ENCODE measurements at regions not wholly inside any gene's neighbourhood (a gene's known extent, or its start where the extent isn't known, plus 50 kb on each side); places are given as distances from the start of the nearest gene placed in this dataset.
"Not testable (repeated sequence)": the region's sequence is repeated elsewhere in the genome, so short reads cannot be mapped to it uniquely, and the experiment has no call there.

DNA sequence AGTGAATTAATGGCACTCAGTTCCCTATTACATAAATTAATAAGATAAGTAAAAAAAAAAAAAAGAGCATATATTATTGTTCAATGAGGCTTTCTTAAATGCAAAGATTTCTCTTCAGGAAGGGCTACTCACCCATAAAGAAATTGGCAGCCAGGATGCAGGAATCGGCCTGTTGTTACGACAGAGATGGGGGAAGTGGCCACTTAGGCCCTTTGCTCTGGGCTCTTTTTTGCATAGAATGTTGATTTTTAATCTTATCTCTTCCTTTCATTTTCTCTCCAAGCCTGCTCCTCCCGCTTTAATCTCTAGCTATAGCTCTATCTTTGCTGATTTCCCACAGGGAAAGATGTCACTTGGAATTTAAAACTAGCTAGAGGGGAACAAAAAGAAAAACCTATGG lies 391.8 kb upstream of the CRIM1 start:
- peak; percentile 49 for DNase-seq (ENCODE audit: low read depth)
- TF ChIP-seq CTCF (IDR thresholded peaks at IDR 0.05; ENCODE audit: low read length, missing control alignments) = no peak
- H3K4me3 ChIP-seq (replicated peaks; ENCODE audit: low read depth, low read length) = no peak overlapping the region

GRCh38 chr2:35963357-35963756 lies 392.2 kb upstream of the CRIM1 start:
- no peak for TF ChIP-seq CTCF (IDR thresholded peaks at IDR 0.05; ENCODE audit: low read length, missing control alignments)
- peak; percentile 7 for DNase-seq (ENCODE audit: low read depth)

DNA sequence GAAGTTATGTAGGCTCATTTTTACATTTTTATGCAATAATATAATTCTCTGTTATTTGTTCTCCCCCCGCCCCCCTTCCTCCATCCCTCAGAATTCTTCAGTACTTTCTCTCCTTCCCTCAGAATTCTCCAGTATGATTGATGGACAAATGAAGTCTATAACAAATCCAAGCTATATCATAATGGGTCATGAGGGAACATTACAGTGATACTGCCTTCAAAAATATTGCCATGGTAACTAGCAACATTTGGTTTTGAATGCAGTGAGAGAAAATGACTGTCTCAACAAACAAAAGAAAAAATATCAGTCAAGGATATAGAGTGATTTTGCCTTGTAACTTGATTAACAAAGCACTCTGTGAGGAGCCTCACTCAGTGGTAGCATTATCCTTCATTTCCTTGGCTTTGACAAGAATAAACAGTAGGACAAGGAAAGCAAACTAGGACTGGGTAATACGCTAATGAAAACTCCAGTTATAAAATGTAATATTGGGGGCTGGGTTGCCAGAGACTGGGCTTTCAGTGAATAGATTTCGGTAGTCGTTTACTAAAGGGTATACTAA lies 392.9 kb upstream of the CRIM1 start:
- DNase-seq (ENCODE audit: low read depth) = no peak
- no peak for TF ChIP-seq CTCF (IDR thresholded peaks at IDR 0.05; ENCODE audit: low read length, missing control alignments)
- H3K4me3 ChIP-seq (replicated peaks; ENCODE audit: low read depth, low read length) = no peak overlapping the region

More at GRCh38 chr2:35963357-35963756, 392.2 kb upstream of the CRIM1 start:
- no peak overlapping the region for H3K4me3 ChIP-seq (replicated peaks; ENCODE audit: low read depth, low read length)

GRCh38 chr2:35960596-35960995 lies 395.0 kb upstream of the CRIM1 start:
- no peak for DNase-seq (ENCODE audit: low read depth)
- no peak overlapping the region for H3K4me3 ChIP-seq (replicated peaks; ENCODE audit: low read depth, low read length)
- TF ChIP-seq CTCF (IDR thresholded peaks at IDR 0.05; ENCODE audit: low read length, missing control alignments) = no peak

DNA sequence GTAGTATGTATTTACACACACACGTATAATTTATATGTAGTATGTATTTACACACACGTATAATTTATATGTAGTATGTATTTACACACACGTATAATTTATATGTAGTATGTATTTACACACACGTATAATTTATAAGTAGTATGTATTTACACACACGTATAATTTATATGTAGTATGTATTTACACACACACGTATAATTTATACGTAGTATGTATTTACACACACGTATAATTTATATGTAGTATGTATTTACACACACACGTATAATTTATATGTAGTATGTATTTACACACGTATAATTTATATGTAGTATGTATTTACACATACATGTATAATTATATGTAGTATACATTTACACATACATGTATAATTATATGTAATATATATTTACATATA lies 398.5 kb upstream of the CRIM1 start:
- DNase-seq (ENCODE audit: low read depth); H3K4me3 ChIP-seq (replicated peaks; ENCODE audit: low read depth, low read length): not testable (repeated sequence)

- DNase-seq (ENCODE audit: low read depth) = no peak
- no peak for TF ChIP-seq CTCF (IDR thresholded peaks at IDR 0.05; ENCODE audit: low read length, missing control alignments)
- no peak overlapping the region for H3K4me3 ChIP-seq (replicated peaks; ENCODE audit: low read depth, low read length)
Measured at GRCh38 chr2:35946478-35946877, 409.1 kb upstream of the CRIM1 start.

GRCh38 chr2:35938838-35939237 lies 416.7 kb upstream of the CRIM1 start:
- no peak overlapping the region for H3K4me3 ChIP-seq (replicated peaks; ENCODE audit: low read depth, low read length)
- DNase-seq (ENCODE audit: low read depth) = no peak
- no peak for TF ChIP-seq CTCF (IDR thresholded peaks at IDR 0.05; ENCODE audit: low read length, missing control alignments)
